B cell (primary cell): ENCODE measurements at regions not wholly inside any gene's neighbourhood (a gene's known extent, or its start where the extent isn't known, plus 50 kb on each side); places are given as distances from the start of the nearest gene placed in this dataset.

Source experiments
- EZH2 ChIP-seq: IDR thresholded peaks from 2 replicates; pipeline ENCODE4 v1.6.1; 2012; ENCODE audit warnings: borderline replicate concordance, low read depth, mild to moderate bottlenecking, moderate library complexity, low read length; ENCODE audit not compliant: insufficient read depth, poor library complexity, severe bottlenecking
- TF ChIP-seq, protein P1 (sequence below): fragments of 200-600 bp; IDR thresholded peaks from one replicate; pipeline ENCODE4 v1.8.0; 2022; ENCODE audit warnings: antibody characterized with exemption, mild to moderate bottlenecking

GRCh38 chr7:96855139-96855538 lies 145.5 kb upstream of the SEM1 start:
- TF ChIP-seq EZH2 = no peak
- TF ChIP-seq, protein P1, sequence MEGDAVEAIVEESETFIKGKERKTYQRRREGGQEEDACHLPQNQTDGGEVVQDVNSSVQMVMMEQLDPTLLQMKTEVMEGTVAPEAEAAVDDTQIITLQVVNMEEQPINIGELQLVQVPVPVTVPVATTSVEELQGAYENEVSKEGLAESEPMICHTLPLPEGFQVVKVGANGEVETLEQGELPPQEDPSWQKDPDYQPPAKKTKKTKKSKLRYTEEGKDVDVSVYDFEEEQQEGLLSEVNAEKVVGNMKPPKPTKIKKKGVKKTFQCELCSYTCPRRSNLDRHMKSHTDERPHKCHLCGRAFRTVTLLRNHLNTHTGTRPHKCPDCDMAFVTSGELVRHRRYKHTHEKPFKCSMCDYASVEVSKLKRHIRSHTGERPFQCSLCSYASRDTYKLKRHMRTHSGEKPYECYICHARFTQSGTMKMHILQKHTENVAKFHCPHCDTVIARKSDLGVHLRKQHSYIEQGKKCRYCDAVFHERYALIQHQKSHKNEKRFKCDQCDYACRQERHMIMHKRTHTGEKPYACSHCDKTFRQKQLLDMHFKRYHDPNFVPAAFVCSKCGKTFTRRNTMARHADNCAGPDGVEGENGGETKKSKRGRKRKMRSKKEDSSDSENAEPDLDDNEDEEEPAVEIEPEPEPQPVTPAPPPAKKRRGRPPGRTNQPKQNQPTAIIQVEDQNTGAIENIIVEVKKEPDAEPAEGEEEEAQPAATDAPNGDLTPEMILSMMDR = no peak
